ENCODE measurements at regions not wholly inside any gene's neighbourhood (a gene's known extent, or its start where the extent isn't known, plus 50 kb on each side); places are given as distances from the start of the nearest gene placed in this dataset.

DNA sequence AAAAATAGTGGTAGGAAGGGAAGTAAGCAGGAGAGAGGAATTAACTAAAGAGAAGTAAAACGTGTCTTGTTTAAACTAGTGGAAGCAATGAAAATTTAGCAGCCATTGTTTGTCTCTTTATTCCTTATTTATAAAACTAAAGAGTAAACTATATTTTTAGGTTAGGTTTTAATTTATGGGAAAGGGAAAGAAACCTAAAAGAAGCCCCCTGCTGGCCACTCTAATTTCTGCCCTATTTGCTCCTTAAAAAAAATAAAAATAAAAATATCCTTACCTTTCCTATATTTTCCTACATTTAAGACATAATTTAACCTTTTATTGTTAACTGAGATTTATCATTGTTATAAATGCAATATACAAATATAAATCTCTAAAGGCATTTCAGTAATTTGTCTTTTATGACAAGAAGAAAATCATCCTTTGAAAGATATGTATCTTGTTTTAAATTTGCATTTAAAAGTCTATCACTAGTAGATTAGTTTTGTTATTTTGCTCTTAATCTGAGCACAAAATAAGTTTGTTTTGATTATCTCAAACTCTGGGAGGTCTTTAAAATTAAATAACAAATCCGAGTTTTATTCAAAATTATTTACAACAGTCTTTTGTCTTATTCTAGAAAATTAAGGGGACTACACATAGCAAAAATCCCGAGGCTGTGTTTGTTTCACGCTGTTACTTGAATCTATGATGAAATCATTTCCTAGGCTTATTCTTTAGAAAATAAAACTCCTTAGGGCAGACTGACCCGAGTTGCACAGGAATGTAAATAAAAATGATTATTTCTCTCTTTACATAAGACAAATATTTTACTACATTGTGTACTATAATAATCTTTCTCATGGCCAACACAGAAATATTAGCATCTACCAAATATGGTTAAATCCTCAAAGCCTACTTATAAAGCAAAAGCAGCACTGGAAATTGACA, 201.7 kb downstream of the NRIP1 start:
- no peaks in the 10 kb centered on the region for H3K27me3 Mint-ChIP-seq
- peaks cover 6% of the 10 kb centered on the region for H3K4me1 Mint-ChIP-seq
- intact Hi-C loops (cut with micrococcal nuclease): loop anchor here (5.0 to 10.0 kb wide), 3 partner anchors 202 to 732 kb away; partner anchors contain the start of gene NRIP1
- no peaks in the 10 kb centered on the region for H3K36me3 Mint-ChIP-seq (ENCODE audit: low read depth)
- peak; percentile 66 for DNase-seq
- no peak overlapping the region for H3K4me3 Mint-ChIP-seq
- no peak overlapping the region for H3K27ac Mint-ChIP-seq
- peaks cover 7% of the 10 kb centered on the region for H3K9me3 Mint-ChIP-seq

DNA sequence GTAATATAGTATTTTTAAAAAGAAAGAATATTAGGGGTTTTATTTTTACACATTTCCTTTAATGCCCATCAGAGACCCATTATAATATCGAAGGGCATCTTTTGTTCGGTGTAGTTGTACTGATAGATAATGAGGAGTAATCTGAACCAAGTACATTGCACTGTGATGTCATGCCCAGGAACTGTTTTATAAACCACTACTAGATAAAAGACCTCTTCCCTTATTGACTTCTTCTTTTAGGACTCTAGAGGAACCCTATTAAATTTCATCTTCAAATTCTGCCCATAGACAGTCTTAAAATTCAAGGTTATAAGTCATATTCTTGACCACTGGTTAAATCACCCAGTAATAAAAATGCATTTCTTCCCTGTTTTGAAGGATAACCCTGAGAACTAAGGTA, 206.5 kb downstream of the NRIP1 start:
- Mint-ChIP-seq H3K36me3 (ENCODE audit: low read depth) (no peaks in the 10 kb centered on the region), H3K4me3 (no peak overlapping the region)
- intact Hi-C loops (cut with micrococcal nuclease): no loop called here

DNA sequence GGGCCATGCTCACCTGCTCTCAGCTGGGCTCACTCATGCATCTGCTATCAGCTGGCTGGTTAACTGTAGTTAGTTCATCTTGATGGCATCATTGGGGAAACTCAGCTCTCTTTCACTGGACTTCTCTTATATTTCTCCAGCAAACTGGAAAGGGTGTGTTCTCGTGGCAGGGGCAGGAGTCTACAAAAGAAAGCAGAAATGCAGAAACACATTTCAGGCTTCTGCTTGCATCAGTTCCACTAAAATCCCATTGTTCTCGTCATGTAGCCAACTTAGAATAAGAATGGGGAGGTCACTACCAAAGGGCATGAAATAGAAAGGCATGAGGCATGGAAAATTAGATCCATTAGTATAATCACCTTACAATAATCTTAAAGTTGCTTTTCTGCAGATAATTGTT, 207.3 kb downstream of the NRIP1 start:
- H3K27ac Mint-ChIP-seq: no peak overlapping the region
- peaks cover 14% of the 10 kb centered on the region for H3K9me3 Mint-ChIP-seq
- H3K4me3 Mint-ChIP-seq: no peak overlapping the region
- DNase-seq: no peak
- peaks cover 3% of the 10 kb centered on the region for H3K4me1 Mint-ChIP-seq
- peaks cover 2% of the 10 kb centered on the region for H3K27me3 Mint-ChIP-seq
- H3K36me3 Mint-ChIP-seq (ENCODE audit: low read depth): no peaks in the 10 kb centered on the region
- intact Hi-C loops (cut with micrococcal nuclease): no loop called here

More for the DNA sequence above, 206.5 kb downstream of the NRIP1 start:
- Mint-ChIP-seq H3K27me3 (peaks cover 2% of the 10 kb centered on the region), H3K4me1 (peaks cover 4% of the 10 kb centered on the region), H3K9me3 (peaks cover 13% of the 10 kb centered on the region), H3K27ac (no peak overlapping the region)
- no peak for DNase-seq

DNA sequence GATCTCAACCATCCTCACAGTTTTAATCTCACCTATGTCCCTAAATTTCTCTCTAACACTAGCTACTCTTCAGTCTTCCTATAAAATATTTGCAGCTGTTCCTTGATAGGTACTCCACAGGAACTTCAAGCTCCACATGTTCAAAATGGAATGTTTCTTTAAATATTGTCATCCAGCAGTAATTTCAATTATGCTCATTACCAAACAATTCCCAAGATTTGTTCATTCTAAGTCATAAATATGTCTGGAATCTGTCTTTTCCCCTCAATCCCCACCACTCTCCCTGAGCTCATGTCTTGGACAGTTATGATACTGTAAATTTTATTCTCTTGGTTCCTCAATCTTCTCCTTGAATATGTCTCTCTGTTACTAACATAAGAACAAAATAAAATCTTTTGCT, 214.4 kb downstream of the NRIP1 start:
- Mint-ChIP-seq H3K27ac (no peak overlapping the region), H3K27me3 (peaks cover 4% of the 10 kb centered on the region), H3K4me1 (no peaks in the 10 kb centered on the region), H3K9me3 (peaks cover 15% of the 10 kb centered on the region), H3K4me3 (no peak overlapping the region), H3K36me3 (ENCODE audit: low read depth) (no peaks in the 10 kb centered on the region)
- intact Hi-C loops (cut with micrococcal nuclease): no loop called here
- no peak for DNase-seq

DNA sequence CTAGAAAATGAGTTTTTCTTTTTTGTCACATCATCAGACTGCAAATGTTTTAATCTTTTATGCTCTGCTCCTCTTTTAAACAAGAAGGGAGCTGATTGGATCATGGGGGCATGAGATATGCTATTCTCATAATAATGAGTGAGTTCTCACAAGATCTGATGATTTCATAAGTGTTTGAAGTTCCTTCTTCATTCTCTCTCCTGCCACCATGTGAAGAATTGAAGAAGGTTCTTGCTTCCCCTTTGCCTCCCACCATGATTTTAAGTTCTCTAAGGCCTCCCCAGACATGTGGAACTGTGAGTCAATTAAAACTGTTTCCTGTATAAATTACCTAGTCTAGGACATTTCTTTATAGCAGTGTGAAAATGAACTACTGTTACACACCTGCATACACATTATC, 218.2 kb downstream of the NRIP1 start:
- H3K4me3 Mint-ChIP-seq: no peak overlapping the region

DNA sequence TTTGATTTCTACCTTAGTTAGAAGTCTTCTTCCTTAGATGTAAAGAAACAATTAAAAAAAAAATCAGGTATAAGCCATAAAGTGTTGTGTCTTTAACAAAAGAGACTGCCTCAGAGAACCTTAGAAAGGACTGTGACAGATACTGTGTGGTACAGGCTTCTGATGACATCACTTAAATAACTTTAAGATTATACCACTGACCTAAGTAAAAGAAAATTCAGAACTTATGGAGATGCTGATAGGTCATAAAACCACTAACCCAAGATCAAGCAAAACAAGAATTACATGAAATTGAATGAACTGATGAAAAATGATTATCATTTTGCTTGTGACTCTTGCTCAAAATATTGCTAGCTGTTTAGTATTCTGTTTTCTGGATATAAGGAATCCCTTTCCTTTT, 220.8 kb downstream of the NRIP1 start:
- Mint-ChIP-seq H3K27me3 (no peaks in the 10 kb centered on the region), H3K4me3 (no peak overlapping the region), H3K9me3 (peaks cover 15% of the 10 kb centered on the region), H3K27ac (no peak overlapping the region), H3K4me1 (no peaks in the 10 kb centered on the region), H3K36me3 (ENCODE audit: low read depth) (no peaks in the 10 kb centered on the region)
- no peak for DNase-seq
- intact Hi-C loops (cut with micrococcal nuclease): no loop called here

More for the DNA sequence above, 218.2 kb downstream of the NRIP1 start:
- peaks cover 15% of the 10 kb centered on the region for H3K9me3 Mint-ChIP-seq
- no peaks in the 10 kb centered on the region for H3K4me1 Mint-ChIP-seq
- DNase-seq: no peak
- H3K27ac Mint-ChIP-seq: no peak overlapping the region
- intact Hi-C loops (cut with micrococcal nuclease): no loop called here
- H3K36me3 Mint-ChIP-seq (ENCODE audit: low read depth): no peaks in the 10 kb centered on the region
- peaks cover 2% of the 10 kb centered on the region for H3K27me3 Mint-ChIP-seq

DNA sequence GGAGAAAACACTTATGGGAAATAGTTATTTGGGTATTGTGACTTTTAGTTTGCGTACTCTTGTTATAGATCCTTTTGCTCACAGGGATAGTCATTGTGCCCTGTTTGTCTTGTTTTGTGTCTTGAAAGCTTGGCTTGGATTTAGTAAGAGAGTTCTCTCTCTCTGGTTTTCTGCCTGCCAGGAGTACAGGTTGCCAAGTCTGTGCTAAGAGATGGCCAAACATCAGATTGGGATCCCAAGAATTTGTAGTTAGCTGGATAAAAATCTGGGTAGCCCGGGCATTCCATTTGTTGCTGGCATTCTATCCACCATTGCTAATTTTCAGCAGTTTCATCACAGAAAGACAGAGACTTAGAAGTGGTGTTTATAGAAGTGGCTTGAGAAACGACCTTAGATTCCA, 222.2 kb downstream of the NRIP1 start:
- Mint-ChIP-seq H3K27ac (no peak overlapping the region), H3K9me3 (peaks cover 9% of the 10 kb centered on the region), H3K36me3 (ENCODE audit: low read depth) (no peaks in the 10 kb centered on the region), H3K4me1 (no peaks in the 10 kb centered on the region), H3K4me3 (no peak overlapping the region), H3K27me3 (no peaks in the 10 kb centered on the region)
- no peak for DNase-seq
- intact Hi-C loops (cut with micrococcal nuclease): no loop called here

DNA sequence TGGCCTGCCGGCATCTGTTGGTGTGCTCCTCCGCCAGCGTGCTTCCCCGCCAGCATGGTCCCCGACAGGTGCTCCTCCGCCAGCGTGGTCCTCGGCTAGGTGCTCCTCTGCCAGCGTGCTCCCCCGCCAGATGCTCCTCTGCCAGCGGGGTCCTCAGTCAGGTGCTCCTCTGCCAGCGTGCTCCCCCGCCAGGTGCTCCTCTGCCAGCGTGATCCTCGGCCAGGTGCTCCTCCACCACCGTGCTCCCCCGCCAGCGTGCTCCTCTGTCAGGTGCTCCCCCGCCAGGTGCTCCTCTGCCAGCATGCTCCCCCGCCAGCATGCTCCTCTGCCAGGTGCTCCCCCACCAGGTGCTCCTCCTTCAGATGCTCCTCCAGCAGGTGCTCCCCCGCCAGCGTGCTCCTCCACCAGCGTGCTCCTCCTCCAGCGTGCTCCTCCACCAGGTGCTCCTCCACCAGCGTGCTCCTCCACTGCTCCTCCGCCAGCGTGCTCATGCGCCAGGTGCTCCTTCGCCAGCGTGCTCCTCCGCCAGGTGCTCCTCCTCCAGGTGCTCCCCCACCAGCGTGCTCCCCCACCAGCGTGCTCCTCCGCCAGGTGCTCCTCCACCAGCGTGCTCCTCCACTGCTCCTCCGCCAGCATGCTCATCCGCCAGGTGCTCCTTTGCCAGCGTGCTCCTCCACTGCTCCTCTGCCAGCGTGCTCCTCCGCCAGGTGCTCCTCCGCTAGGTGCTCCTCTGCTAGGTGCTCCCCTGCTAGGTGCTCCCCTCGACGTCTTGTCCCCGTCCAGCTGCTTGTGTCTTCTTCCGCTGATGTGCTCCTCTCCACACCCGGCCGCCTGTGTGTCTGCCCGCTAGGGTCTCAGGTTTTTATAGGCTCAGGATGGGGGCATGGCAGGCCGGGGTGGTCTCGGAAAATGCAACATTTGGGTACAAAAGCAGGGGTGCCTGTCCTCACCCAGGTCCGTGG, 223.0 kb downstream of the NRIP1 start:
- no peak overlapping the region for H3K27ac Mint-ChIP-seq
- no peak for DNase-seq
- no peaks in the 10 kb centered on the region for H3K27me3 Mint-ChIP-seq
- H3K4me1 Mint-ChIP-seq: peaks cover 2% of the 10 kb centered on the region
- no peak overlapping the region for H3K4me3 Mint-ChIP-seq
- intact Hi-C loops (cut with micrococcal nuclease): no loop called here
- no peaks in the 10 kb centered on the region for H3K36me3 Mint-ChIP-seq (ENCODE audit: low read depth)
- peaks cover 5% of the 10 kb centered on the region for H3K9me3 Mint-ChIP-seq

DNA sequence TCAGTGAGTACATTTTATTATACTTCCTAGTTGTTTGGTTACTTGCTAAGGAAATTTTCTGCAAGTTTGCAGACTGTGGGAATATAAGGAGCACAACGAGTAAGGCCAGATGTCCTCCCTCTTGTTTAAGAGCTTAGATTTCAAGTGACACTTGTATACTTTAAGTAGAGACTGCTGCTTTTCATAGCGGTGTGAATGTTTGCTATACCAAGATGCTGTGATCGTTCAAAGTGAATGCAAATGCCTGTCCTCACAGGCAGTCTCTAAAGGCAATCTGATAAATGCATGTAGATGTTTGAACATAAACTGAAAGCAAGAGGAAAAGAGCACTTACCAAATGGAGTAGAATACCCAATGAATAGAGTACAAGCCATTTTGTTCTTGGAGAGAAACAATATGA, 226.4 kb downstream of the NRIP1 start:
- intact Hi-C loops (cut with micrococcal nuclease): no loop called here
- no peaks in the 10 kb centered on the region for H3K9me3 Mint-ChIP-seq
- H3K27me3 Mint-ChIP-seq: no peaks in the 10 kb centered on the region
- DNase-seq: no peak
- H3K27ac Mint-ChIP-seq: no peak overlapping the region
- peaks cover 2% of the 10 kb centered on the region for H3K4me1 Mint-ChIP-seq
- H3K4me3 Mint-ChIP-seq: no peak overlapping the region
- no peaks in the 10 kb centered on the region for H3K36me3 Mint-ChIP-seq (ENCODE audit: low read depth)

DNA sequence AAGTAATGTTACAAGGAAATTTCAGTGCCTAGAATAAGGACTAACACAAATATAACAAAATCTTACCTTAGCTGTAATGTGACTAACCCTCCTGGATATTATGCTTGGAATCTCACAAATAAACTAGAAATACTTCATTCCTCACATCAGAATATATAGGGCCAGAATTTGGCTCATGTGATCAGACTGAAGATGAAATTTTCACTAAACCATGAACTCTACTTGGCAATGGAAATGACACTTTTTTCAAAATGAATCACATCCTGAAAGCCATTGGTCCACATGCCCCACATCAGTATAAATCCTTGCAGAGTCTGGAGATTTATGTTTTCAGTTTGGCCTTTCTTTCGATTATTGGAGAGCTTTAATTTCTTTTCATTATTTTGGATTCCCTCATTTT, 227.8 kb downstream of the NRIP1 start:
- intact Hi-C loops (cut with micrococcal nuclease): no loop called here
- no peaks in the 10 kb centered on the region for H3K36me3 Mint-ChIP-seq (ENCODE audit: low read depth)
- no peak overlapping the region for H3K4me3 Mint-ChIP-seq
- no peaks in the 10 kb centered on the region for H3K9me3 Mint-ChIP-seq
- peaks cover 2% of the 10 kb centered on the region for H3K4me1 Mint-ChIP-seq
- no peak overlapping the region for H3K27ac Mint-ChIP-seq
- H3K27me3 Mint-ChIP-seq: no peaks in the 10 kb centered on the region
- no peak for DNase-seq

DNA sequence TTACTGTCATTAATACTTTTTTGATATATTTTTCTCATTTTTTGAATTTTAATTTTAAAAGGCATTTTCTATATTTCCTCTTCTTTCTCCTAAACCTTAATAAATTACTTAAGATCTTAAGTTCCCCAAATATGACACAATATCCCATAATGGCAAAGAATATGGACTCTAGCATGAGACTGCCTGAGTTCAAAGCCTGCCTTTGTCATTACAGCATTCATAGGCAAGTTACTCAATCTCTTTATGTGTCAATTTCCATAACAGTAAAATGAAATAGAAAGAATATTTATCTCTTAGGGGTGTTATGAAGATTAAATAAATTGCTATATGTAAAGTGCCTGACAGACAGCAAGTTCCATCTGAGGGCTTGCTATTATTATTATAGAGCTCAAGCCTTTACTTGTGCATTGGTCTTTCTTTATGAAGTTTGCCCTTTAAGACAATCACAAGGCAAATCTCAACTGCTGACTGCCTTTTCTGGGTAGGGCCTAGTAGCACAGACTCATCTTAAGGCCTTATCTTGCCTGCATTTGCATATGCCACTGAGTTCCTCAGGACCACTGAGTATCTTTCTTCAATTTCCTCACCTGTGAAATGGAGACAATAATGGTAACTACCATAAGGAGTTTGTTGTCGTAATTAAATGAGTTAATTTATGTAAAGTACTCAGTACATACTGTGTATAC, 231.0 kb downstream of the NRIP1 start:
- Mint-ChIP-seq H3K4me1 (peaks cover 2% of the 10 kb centered on the region), H3K36me3 (ENCODE audit: low read depth) (no peaks in the 10 kb centered on the region), H3K27ac (no peak overlapping the region), H3K27me3 (no peaks in the 10 kb centered on the region), H3K4me3 (no peak overlapping the region), H3K9me3 (peaks cover 5% of the 10 kb centered on the region)
- intact Hi-C loops (cut with micrococcal nuclease): no loop called here
- no peak for DNase-seq

DNA sequence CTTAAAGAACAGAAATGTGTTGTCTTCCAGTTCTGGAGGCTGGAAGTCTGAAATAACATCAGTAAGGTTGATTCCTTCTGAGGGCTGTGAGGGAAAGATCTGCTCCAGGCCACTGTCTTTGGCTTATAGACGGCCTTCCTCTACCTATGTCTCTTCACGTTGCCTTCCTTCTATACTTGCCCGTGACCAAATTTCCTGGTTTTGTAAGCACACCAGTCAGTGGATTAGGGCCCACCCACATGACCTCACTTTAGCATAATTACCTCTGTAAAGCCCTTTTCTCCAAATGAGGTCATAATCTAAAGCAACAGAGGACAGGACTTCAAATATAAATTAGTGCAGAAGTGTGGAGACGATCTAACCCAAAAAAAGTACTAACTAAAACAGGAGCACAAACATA, 231.6 kb downstream of the NRIP1 start:
- Mint-ChIP-seq H3K4me1 (peaks cover 2% of the 10 kb centered on the region), H3K9me3 (peaks cover 5% of the 10 kb centered on the region), H3K27me3 (no peaks in the 10 kb centered on the region), H3K27ac (no peak overlapping the region), H3K36me3 (ENCODE audit: low read depth) (no peaks in the 10 kb centered on the region), H3K4me3 (no peak overlapping the region)
- intact Hi-C loops (cut with micrococcal nuclease): no loop called here
- no peak for DNase-seq

DNA sequence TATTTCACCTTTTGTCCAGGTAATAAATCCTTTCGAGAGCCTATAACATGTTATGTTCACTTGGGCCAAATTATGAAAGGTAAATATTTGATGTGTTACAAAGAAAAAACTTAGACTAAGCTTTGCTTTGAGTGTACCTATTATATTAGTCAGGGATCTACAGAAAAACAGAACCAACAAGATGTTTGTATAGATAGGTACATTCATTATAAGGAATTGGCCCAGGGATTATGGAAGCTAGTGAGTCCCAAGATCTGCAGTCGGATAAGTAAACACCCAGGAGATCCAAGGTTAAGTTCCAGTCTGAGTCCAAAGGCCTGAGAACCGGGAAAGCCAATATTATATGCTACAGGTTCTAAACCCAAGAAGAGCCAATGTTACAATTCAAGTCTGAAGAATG, 234.5 kb downstream of the NRIP1 start:
- no peak overlapping the region for H3K27ac Mint-ChIP-seq
- peaks cover 5% of the 10 kb centered on the region for H3K9me3 Mint-ChIP-seq
- intact Hi-C loops (cut with micrococcal nuclease): no loop called here

More for the DNA sequence above, 234.5 kb downstream of the NRIP1 start:
- H3K4me3 Mint-ChIP-seq: no peak overlapping the region
- peaks cover 4% of the 10 kb centered on the region for H3K4me1 Mint-ChIP-seq
- no peak for DNase-seq
- peaks cover 2% of the 10 kb centered on the region for H3K27me3 Mint-ChIP-seq
- no peaks in the 10 kb centered on the region for H3K36me3 Mint-ChIP-seq (ENCODE audit: low read depth)
